ENCODE measurements at regions not wholly inside any gene's neighbourhood (a gene's known extent, or its start where the extent isn't known, plus 50 kb on each side); places are given as distances from the start of the nearest gene placed in this dataset.

DNA sequence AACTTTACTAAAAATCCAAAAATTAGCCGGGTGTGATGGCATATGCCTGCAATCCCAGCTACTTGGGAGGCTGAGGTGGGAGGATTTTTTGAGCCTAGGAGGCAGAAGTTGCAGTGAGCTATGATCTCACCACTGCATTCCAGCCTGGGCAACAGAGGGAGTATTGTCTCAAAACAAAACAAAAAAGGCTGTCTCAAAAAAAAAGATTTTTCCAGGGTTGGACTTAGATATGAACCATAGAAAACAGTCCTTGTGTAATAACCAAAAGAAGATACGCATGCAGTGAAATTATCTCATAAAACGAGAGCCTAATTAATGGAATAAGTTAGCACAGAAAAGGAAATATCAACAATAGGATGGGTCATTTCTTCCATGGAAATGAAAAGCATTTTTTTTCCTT, 320.4 kb upstream of the RASGRP1 start:
- no peak for DNase-seq (ENCODE audit: low read depth in 2 of 2)

- DNase-seq (ENCODE audit: low read depth in 2 of 2): no peak
These were observed 320.9 kb upstream of the RASGRP1 start for GRCh38 chr15:38885471-38885952.

- DNase-seq (ENCODE audit: low read depth in 2 of 2): no peak
These were observed 321.9 kb upstream of the RASGRP1 start for GRCh38 chr15:38886315-38887163.

- no peak for DNase-seq (ENCODE audit: low read depth in 2 of 2)
These were observed 324.1 kb upstream of the RASGRP1 start for GRCh38 chr15:38888701-38889221.

GRCh38 chr15:38890194-38890593, 325.6 kb upstream of the RASGRP1 start:
- DNase-seq (ENCODE audit: low read depth in 2 of 2): no peak

GRCh38 chr15:38893925-38894242, 329.3 kb upstream of the RASGRP1 start:
- no peak for DNase-seq (ENCODE audit: low read depth in 2 of 2)

GRCh38 chr15:38894243-38894948, 329.8 kb upstream of the RASGRP1 start:
- DNase-seq (ENCODE audit: low read depth in 2 of 2): no peak

DNA sequence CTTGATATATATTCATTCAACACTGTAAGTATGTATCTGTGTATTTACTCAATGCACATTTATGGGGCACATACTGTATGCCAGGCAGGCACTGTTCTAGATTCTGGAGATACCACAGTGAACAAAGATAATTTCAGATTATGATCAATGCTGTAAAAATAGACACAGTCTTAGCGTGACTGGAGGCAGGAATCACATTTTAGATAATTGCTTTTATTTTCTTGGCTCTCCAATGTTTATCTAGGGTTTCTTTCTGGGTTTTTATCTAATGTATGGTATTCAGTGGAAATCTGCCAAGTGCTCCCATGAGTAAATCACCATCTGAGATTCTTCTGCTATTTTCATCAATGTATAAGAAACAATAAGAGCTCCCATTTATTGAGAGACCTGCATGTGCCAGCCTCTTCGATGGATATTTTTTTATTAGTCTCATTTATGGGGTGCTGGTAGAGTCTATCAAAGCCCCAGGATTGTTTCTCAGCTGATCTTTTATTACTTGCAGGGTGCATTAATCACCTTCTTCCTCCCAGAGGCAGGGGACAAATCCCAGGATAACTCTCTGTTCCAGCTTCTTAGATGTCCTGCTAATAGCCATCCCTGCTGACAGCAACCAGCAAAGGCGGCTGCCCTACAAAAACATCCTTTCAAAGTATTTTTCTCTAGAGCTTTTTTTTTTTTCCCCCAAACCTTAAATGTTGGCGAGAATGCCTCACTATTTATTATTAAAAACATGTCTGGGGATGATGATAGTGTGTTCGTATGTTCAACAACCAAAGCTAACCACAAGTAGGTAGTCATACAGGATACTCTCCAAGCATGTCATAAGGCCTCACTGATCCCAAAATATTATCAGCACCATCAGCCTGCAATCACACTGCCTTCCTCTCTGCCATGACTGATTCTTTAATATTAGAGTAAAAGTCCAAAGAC, 331.0 kb upstream of the RASGRP1 start:
- DNase-seq (ENCODE audit: low read depth in 2 of 2): no peak

DNA sequence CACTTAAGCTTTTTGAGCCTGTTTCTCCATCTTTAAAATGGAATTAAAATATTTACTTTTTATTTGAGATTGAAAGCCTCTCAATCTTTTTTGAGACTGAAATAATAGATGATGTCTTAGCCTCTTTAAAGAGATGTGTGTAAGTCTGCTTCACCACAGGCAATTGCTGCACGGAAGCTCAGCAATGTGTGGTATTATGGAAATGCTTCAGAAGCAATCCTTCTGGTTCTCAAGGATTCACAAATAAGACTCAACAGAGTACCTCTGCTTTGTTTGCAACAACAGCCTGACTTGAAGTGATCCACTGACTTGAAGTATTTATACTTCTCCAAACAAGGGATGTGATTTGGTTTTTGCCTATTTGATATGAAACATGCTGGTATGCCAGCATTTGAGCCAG, 332.0 kb upstream of the RASGRP1 start:
- DNase-seq (ENCODE audit: low read depth in 2 of 2): no peak

DNA sequence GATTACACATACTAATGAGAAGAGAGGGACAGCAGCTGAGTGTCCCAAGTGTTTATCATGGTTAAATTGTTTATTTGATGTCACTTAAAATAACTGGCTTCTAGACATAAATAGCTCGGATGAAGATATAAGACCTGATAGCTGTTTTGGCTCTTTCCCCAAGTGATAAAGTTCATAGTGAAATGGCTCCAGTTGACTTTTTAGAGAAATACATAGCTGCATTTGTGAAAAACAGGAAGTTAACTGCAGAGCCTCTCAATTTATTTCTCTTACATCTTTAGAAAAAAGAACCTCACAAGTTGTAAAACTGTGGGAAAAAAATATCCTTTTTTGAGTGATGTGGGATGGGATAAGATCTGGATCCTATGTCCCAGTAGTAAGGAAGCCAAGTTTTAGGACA, 332.9 kb upstream of the RASGRP1 start:
- no peak for DNase-seq (ENCODE audit: low read depth in 2 of 2)

GRCh38 chr15:38898236-38898635, 333.6 kb upstream of the RASGRP1 start:
- no peak for DNase-seq (ENCODE audit: low read depth in 2 of 2)

GRCh38 chr15:38899300-38899699, 334.7 kb upstream of the RASGRP1 start:
- DNase-seq (ENCODE audit: low read depth in 2 of 2): no peak

- DNase-seq (ENCODE audit: low read depth in 2 of 2): no peak
These were observed 339.7 kb upstream of the RASGRP1 start for GRCh38 chr15:38904298-38904697.

DNA sequence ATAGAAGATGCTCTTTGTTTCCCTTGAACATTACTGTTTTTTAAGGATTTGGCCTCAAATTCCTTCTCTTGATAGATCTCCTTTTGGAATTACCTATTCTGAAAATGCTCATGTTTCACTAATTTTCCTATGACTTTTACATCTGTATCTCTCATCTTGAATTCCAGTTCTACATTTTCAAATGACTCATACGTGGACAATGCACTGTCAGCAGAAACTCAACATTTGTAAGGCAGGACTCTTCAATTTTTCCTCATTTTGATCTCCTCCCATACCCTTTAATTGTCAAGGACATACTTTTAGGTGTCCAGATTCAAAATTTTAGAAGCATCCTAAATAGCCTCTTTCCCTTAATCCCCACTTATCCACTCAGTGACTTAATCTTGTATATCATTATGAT, 341.0 kb upstream of the RASGRP1 start:
- no peak for DNase-seq (ENCODE audit: low read depth in 2 of 2)

DNA sequence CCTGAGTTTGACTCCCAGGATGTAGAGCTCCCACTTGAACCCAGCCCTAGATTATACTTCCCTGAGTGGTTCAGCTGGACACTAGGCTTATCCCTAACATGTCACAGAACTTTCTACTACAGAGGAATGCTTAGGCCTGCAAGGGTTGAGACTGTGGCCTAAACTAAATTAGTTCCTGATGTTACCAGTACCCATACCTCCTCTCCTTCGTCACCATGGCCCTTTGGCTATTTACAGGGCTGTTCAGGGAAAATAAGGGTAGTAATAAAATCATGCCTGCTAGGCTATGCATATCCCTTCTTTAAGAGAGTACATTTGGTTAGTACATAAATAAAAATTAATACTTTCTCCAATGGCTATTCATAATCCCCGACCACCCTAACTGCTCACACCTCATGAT, 356.4 kb upstream of the RASGRP1 start:
- no peak for DNase-seq (ENCODE audit: low read depth in 2 of 2)

- DNase-seq (ENCODE audit: low read depth in 2 of 2): no peak
These were observed 356.9 kb upstream of the RASGRP1 start for GRCh38 chr15:38921471-38921870.

GRCh38 chr15:38928431-38928830, 363.8 kb upstream of the RASGRP1 start:
- DNase-seq (ENCODE audit: low read depth in 2 of 2): no peak

DNA sequence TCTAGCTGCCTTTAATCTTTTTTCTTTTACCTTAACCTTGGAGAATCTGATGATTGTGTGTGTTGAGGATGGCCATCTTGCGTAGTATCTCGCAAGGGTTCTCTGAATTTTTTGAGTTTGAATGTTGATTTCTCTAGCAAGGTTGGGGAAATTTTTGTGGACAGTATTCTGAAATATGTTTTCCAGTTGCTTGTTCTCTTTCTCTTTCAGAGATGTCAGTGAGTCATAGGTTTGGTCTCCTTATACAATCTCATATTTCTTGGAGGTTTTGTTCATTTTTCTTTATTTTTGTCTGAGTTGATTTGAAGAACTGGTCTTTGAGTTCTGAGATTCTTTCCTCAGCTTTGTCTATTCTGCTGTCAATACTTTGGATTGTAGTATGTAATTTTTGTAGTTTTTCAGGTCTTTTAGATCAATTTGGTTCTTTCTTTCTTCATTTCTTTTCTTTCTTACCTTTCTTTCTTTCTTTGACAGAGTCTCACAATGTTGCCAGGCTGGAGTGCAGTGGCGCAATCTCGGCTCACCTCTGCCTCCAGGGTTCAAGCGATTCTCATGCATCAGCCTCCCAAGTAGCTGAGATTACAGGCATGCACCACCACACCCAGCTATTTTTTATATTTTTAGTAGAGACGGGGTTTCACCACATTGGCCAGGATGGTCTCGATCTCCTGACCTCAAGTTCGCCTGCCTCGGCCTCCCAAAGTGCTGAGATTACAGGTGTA, 366.4 kb upstream of the RASGRP1 start:
- no peak for DNase-seq (ENCODE audit: low read depth in 2 of 2)

DNA sequence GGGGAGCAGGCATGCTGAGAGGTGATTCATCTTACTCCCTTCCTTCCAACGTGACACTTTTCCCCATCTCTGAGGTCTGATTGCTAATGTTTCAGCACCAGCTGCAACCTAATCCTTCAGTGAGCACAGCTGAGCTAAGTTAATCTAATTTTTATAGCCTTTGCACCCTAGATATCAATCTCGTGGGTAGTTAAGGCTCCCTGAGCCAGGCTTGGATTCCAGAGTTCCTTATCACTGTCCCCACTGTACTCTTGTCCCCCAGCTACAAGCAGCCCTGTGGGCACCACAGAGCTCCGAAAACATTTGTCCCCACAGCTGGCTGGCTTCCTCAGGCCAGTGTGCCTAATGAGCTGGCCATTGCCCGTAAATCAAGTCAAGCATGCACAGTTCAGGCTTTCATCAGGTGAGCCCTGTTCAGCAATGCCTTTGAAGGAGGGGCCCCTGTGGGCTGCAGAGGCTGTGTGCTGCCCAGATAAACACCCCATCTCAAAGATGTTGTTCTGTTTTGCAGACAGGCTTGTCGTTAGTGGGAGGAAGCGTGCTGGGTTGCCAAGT, 376.9 kb upstream of the RASGRP1 start:
- DNase-seq (ENCODE audit: low read depth in 2 of 2): no peak

DNA sequence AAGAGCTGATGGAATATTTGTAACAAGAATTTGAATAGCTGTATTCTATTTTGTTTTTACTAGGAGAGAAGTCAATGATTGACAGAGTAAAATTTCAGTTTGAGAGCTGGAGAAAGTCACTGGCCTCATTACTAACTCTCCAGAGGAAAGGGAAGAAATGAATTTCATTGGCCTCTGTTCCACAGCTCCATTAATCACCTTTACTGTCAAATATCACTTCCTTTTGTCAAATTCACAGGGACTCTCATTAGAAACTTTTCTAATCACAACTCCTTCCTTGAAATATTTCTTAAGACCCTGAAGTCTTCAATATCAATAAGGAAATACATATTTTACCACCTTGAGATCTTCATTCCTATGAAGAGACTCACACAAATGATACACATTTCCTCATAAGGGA, 379.9 kb upstream of the RASGRP1 start:
- no peak for DNase-seq (ENCODE audit: low read depth in 2 of 2)

All from stimulated activated CD8-positive, alpha-beta memory T cell treated with anti-CD3 and anti-CD28 coated beads, Interleukin-7, amount 100 ng/mL, for 4 hours (primary cell).